Smooth muscle cell (in vitro differentiated cells): ENCODE measurements at regions not wholly inside any gene's neighbourhood (a gene's known extent, or its start where the extent isn't known, plus 50 kb on each side); places are given as distances from the start of the nearest gene placed in this dataset.

Source experiments
- DNase-seq: peaks from one replicate; lab custom pipeline; 2025; ENCODE audit not compliant: unreplicated experiment; lab: John Stamatoyannopoulos, UW
- H2AFZ ChIP-seq: fragments of 200-600 bp; sonication (generic); 2 replicates; pipeline ENCODE4 v1.6.0; 2016; ENCODE audit warnings: antibody characterized with exemption, low read depth, mild to moderate bottlenecking
- H3F3A ChIP-seq: fragments of 200-600 bp; sonication (generic); 2 replicates; pipeline ENCODE4 v1.6.0; 2017; ENCODE audit warnings: antibody characterized with exemption, low read depth
- H3K27ac ChIP-seq: fragments of 200-600 bp; sonication (generic); 2 replicates; pipeline ENCODE4 v1.5.1; 2016; ENCODE audit warnings: low read depth, mild to moderate bottlenecking
- H3K27me3 ChIP-seq: fragments of 200-600 bp; sonication (generic); 2 replicates; pipeline ENCODE4 v1.6.1; 2016; ENCODE audit warnings: low read depth, mild to moderate bottlenecking
- H3K36me3 ChIP-seq: fragments of 200-600 bp; sonication (generic); 2 replicates; pipeline ENCODE4 v1.5.1; 2016; ENCODE audit warnings: low read depth
- H3K4me1 ChIP-seq: fragments of 200-600 bp; sonication (generic); 2 replicates; pipeline ENCODE4 v1.5.1; 2016; ENCODE audit warnings: low read depth
- H3K4me2 ChIP-seq: fragments of 200-600 bp; sonication (generic); 2 replicates; pipeline ENCODE4 v1.6.0; 2016; ENCODE audit warnings: mild to moderate bottlenecking
- H3K4me3 ChIP-seq: fragments of 200-600 bp; sonication (generic); 2 replicates; pipeline ENCODE4 v1.5.1; 2016; ENCODE audit warnings: mild to moderate bottlenecking
- H3K79me2 ChIP-seq: fragments of 200-600 bp; sonication (generic); 2 replicates; pipeline ENCODE4 v1.6.0; 2016; ENCODE audit warnings: low read depth, mild to moderate bottlenecking
- H3K9ac ChIP-seq: fragments of 200-600 bp; sonication (generic); 2 replicates; pipeline ENCODE4 v1.6.0; 2016; ENCODE audit warnings: low read depth
- H3K9me3 ChIP-seq: fragments of 200-600 bp; sonication (generic); replicated peaks from 2 replicates; pipeline ENCODE4 v1.5.1; 2016; ENCODE audit warnings: low read depth
- H4K20me1 ChIP-seq: fragments of 200-600 bp; sonication (generic); 2 replicates; pipeline ENCODE4 v1.6.0; 2016; ENCODE audit warnings: low read depth
- WGBS: methylation state at CpG from one replicate; pipeline ENCODE4 v1.1.7; 2016; ENCODE audit warnings: low lambda C conversion rate; 5-methylcytosine and 5-hydroxymethylcytosine counted together
- TF ChIP-seq, protein P1 (sequence below): fragments of 200-600 bp; sonication (generic); IDR thresholded peaks from 2 replicates; pipeline ENCODE4 v1.5.1; 2017; ENCODE audit warnings: borderline replicate concordance, mild to moderate bottlenecking, antibody characterized with exemption; ENCODE audit not compliant: insufficient read depth, poor library complexity, severe bottlenecking

DNA sequence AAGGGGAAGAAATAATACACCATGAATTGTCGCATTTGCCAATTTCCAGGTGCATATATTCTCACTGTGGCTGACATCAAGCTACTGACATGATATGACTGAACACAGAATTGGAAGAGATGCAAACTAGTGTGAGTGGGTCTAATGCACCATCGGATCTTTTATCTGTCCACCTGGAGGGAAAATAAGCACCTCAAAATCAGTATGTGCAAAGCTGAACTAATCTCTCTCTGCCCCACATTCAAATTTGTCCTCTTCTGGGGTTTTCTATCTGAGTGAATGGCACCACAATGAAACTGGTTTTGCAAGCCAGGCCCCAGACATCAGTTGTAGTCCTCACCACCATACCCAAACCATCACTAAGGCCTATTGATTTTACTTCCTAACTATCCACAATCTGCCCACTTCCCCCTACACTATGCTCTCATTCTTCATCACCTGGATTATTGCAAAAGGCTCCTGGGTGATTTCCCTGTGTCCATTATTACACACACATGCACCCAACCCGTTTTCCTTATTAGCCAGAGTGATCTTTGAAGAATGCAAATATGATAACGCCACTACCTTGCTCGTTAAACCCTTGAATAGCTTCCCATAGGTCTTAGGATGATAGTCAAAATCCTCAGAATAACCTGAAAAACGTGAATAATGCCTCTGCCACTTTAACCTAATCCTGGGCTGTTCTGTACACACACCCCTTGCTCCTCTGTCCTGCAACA is 159.0 kb upstream of the GMDS start:
- H3K36me3 ChIP-seq: no peaks in the 10 kb centered on the region
- no peaks in the 10 kb centered on the region for H3K79me2 ChIP-seq
- H3K9ac ChIP-seq: no peak overlapping the region
- H3F3A ChIP-seq: no peaks in the 10 kb centered on the region
- H4K20me1 ChIP-seq: no peaks in the 10 kb centered on the region
- H3K4me1 ChIP-seq: no peaks in the 10 kb centered on the region
- WGBS: 84% methylated on average over 6 of the region's 6 CpGs
- no peak overlapping the region for H2AFZ ChIP-seq
- H3K4me2 ChIP-seq: no peak overlapping the region
- TF ChIP-seq, protein P1, sequence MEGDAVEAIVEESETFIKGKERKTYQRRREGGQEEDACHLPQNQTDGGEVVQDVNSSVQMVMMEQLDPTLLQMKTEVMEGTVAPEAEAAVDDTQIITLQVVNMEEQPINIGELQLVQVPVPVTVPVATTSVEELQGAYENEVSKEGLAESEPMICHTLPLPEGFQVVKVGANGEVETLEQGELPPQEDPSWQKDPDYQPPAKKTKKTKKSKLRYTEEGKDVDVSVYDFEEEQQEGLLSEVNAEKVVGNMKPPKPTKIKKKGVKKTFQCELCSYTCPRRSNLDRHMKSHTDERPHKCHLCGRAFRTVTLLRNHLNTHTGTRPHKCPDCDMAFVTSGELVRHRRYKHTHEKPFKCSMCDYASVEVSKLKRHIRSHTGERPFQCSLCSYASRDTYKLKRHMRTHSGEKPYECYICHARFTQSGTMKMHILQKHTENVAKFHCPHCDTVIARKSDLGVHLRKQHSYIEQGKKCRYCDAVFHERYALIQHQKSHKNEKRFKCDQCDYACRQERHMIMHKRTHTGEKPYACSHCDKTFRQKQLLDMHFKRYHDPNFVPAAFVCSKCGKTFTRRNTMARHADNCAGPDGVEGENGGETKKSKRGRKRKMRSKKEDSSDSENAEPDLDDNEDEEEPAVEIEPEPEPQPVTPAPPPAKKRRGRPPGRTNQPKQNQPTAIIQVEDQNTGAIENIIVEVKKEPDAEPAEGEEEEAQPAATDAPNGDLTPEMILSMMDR: no peak
- no peak for DNase-seq
- H3K4me3 ChIP-seq: no peak overlapping the region
- H3K27me3 ChIP-seq: no peaks in the 10 kb centered on the region
- no peaks in the 10 kb centered on the region for H3K9me3 ChIP-seq
- no peak overlapping the region for H3K27ac ChIP-seq

DNA sequence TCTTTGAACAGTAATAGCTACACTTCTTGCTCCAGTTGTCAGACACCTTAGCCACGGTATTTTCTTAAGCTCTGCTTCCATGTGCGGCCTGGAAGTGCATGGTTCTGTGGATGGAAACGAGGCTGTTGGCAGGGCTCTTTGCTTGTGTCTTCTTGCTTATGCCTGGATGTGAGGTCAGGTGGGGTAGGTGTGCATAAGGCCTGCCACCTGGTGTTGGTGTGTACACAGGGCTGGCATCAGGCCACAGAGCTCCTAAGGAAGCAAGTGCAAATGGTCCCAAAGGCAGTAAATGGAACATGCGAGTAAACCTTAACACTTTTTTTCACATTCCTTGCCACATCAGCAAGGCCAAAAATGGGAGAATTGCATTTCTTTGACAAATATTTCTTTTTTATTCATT is 158.1 kb upstream of the GMDS start:
- no peaks in the 10 kb centered on the region for H3K27me3 ChIP-seq

DNA sequence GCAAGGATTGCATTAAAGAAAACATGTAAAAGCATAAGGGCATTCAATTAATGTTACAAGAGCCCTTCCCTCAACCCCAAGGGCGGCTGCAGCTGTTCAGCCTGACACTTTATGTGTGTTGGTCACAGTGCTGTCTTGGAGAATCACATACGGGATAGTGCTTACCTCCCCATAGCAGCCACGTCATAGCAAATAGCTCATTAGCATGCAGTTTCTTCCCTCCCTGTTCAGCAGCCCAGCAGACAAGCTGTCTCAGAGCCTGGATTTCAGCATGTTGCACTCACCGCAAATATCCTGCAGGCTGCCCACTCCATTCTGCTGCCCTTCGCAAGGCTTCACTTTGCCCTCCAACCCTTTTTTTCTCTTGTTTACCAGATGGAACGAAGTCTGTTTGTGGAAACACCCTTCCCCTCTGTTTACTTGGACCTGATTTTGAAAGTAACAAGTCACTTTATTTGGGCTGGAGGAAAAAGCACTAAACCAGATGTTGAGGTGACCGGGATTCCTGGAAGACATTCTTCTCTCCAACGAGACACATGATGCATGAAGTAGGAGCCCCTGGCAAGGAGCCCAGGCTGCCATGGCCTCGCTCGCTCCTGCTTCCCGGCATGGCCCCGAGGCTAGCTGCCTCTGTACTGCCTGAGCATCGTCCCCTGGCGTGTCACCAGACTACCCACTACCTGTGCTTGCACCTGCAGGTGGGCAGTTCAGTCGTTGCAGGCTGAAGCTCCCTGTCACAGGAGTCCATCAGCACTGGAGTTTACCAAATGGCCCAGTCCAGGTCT is 151.6 kb upstream of the GMDS start:
- H2AFZ ChIP-seq: no peak overlapping the region
- peak overlapping the region; percentile 60 for H3K27ac ChIP-seq

More for the DNA sequence above, 158.1 kb upstream of the GMDS start:
- Histone ChIP-seq H3F3A (no peaks in the 10 kb centered on the region), H3K79me2 (no peaks in the 10 kb centered on the region), H4K20me1 (no peaks in the 10 kb centered on the region), H3K9ac (no peak overlapping the region), H3K4me3 (no peak overlapping the region), H3K36me3 (no peaks in the 10 kb centered on the region), H3K4me1 (no peaks in the 10 kb centered on the region), H3K9me3 (no peaks in the 10 kb centered on the region), H3K4me2 (no peak overlapping the region), H3K27ac (no peak overlapping the region), H2AFZ (no peak overlapping the region)
- DNase-seq: no peak
- 96% methylated on average over 4 of the region's 4 CpGs for WGBS
- TF ChIP-seq, protein P1: no peak

More for the DNA sequence above, 151.6 kb upstream of the GMDS start:
- 61% methylated on average over 15 of the region's 15 CpGs for WGBS
- Histone ChIP-seq H3K9ac (no peak overlapping the region), H3K36me3 (no peaks in the 10 kb centered on the region), H3K4me1 (no peaks in the 10 kb centered on the region), H4K20me1 (no peaks in the 10 kb centered on the region), H3F3A (no peaks in the 10 kb centered on the region), H3K4me2 (peak overlapping the region; percentile 26), H3K9me3 (no peaks in the 10 kb centered on the region), H3K27me3 (no peaks in the 10 kb centered on the region), H3K4me3 (no peak overlapping the region), H3K79me2 (no peaks in the 10 kb centered on the region)
- TF ChIP-seq, protein P1: no peak
- DNase-seq: no peak
